B cell (primary cell): ENCODE measurements at regions not wholly inside any gene's neighbourhood (a gene's known extent, or its start where the extent isn't known, plus 50 kb on each side); places are given as distances from the start of the nearest gene placed in this dataset.

Source experiments
- ATAC-seq: fragments of 200-7000 bp; cut with Tn5 transposase; one replicate; pipeline ENCODE4 v1.10.0; 2021; ENCODE audit warnings: low read depth, mild to moderate bottlenecking, moderate number of reproducible peaks, moderate library complexity
- CTCF ChIA-PET: fragments of 350-600 bp; sonication (Branson Sonifier 250); formaldehyde crosslinking; loops from one replicate; lab custom pipeline; 2021; ENCODE audit warnings: antibody characterized with exemption, inconsistent platforms; lab: Charles Lee
- POLR2A ChIA-PET: fragments of 350-600 bp; sonication (Branson Sonifier 250); formaldehyde crosslinking; loops from one replicate; lab custom pipeline; 2021; ENCODE audit warnings: antibody characterized with exemption; lab: Charles Lee
- DNase-seq: peaks from one replicate; pipeline ENCODE4 v3.0.0; 2013
- H2AFZ ChIP-seq: 2 replicates; pipeline ENCODE4 v1.6.1; 2012; ENCODE audit warnings: mild to moderate bottlenecking, low read depth, low read length; ENCODE audit not compliant: insufficient read depth, poor library complexity, severe bottlenecking
- H3K27ac ChIP-seq, 2 donors: 1 replicate in 1 of 2; 2 replicates in 1 of 2; pipeline ENCODE4 v1.5.1; 2012 to 2013; ENCODE audit warnings: low read length in 2 of 2, mild to moderate bottlenecking in 2 of 2, moderate library complexity in 1 of 2
- H3K27me3 ChIP-seq, 4 experiments: fragments of 200-600 bp in 1 of 4; sonication (generic) in 1 of 4; replicated peaks in 1 of 4; 1 replicate in 2 of 4; 2 replicates in 2 of 4; pipeline versions ENCODE4 v1.6.1 to v1.7.0; 2013 to 2016; ENCODE audit warnings: low read length in 3 of 4, mild to moderate bottlenecking in 2 of 4, mixed read lengths in 1 of 4, moderate library complexity in 1 of 4; ENCODE audit not compliant: insufficient read depth in 4 of 4, control insufficient read depth in 3 of 4; ENCODE audit errors: control extremely low read depth in 1 of 4
- H3K36me3 ChIP-seq, 2 experiments: replicated peaks in 1 of 2; 1 replicate in 1 of 2; 2 replicates in 1 of 2; pipeline versions ENCODE4 v1.6.1 to v1.7.1; 2013; ENCODE audit warnings: low read length in 1 of 2; ENCODE audit not compliant: insufficient read depth in 2 of 2, control insufficient read depth in 1 of 2; ENCODE audit errors: control extremely low read depth in 1 of 2, extremely low read depth in 1 of 2
- H3K4me1 ChIP-seq, 2 donors: fragments of 200-600 bp in 1 of 2; sonication (generic) in 1 of 2; 1 replicate in 1 of 2; 2 replicates in 1 of 2; pipeline versions ENCODE4 v1.5.1 to v1.6.1; 2013 to 2017; ENCODE audit warnings: low read length in 2 of 2; ENCODE audit not compliant: control insufficient read depth in 2 of 2, insufficient read depth in 2 of 2
- H3K4me2 ChIP-seq: replicated peaks from 2 replicates; pipeline ENCODE3; 2012; ENCODE audit warnings: mild to moderate bottlenecking, low read depth, low read length; ENCODE audit not compliant: poor library complexity, severe bottlenecking
- H3K4me3 ChIP-seq, 5 experiments: fragments of 200-600 bp in 1 of 5; sonication (generic) in 1 of 5; 1 replicate in 3 of 5; 2 replicates in 2 of 5; pipeline versions ENCODE4 v1.5.1 to v1.7.0; 2011 to 2016; ENCODE audit warnings: low read length in 4 of 5, mild to moderate bottlenecking in 4 of 5, low read depth in 2 of 5, control low read depth in 1 of 5, moderate library complexity in 1 of 5; ENCODE audit not compliant: insufficient read depth in 1 of 5; ENCODE audit errors: control extremely low read depth in 1 of 5, extremely low read depth in 1 of 5
- H3K79me2 ChIP-seq: fragments of 200-600 bp; sonication (generic); one replicate; pipeline ENCODE4 v1.6.0; 2016; ENCODE audit warnings: low read length; ENCODE audit not compliant: control insufficient read depth, insufficient read depth
- H3K9ac ChIP-seq: fragments of 200-600 bp; sonication (generic); 2 replicates; pipeline ENCODE4 v1.6.1; 2017; ENCODE audit warnings: mild to moderate bottlenecking, low read length, moderate library complexity
- H3K9me3 ChIP-seq, 3 donors: one replicate each; pipeline versions ENCODE4 v1.6.1 to v1.7.1; 2013; ENCODE audit warnings: low read length in 2 of 3; ENCODE audit not compliant: control insufficient read depth in 2 of 3, insufficient read depth in 1 of 3; ENCODE audit errors: control extremely low read depth in 1 of 3
- H4K20me1 ChIP-seq: 2 replicates; pipeline ENCODE4 v1.6.0; 2012; ENCODE audit warnings: mild to moderate bottlenecking, low read length; ENCODE audit not compliant: insufficient read depth, control insufficient read depth, poor library complexity, severe bottlenecking
- H3K27ac Mint-ChIP-seq: one replicate; pipeline ENCODE4 v1.8.0; 2021; ENCODE audit warnings: mixed read lengths
- H3K27me3 Mint-ChIP-seq: one replicate; pipeline ENCODE4 v1.8.0; 2021; ENCODE audit warnings: mixed read lengths
- H3K4me1 Mint-ChIP-seq: one replicate; pipeline ENCODE4 v1.8.0; 2021; ENCODE audit warnings: mixed read lengths
- H3K4me3 Mint-ChIP-seq: one replicate; pipeline ENCODE4 v1.8.0; 2021; ENCODE audit warnings: mixed read lengths
- H3K9me3 Mint-ChIP-seq: one replicate; pipeline ENCODE4 v1.8.0; 2022; ENCODE audit warnings: mixed read lengths; ENCODE audit not compliant: insufficient read depth
- CTCF ChIP-seq: fragments of 200-600 bp; IDR thresholded peaks from one replicate; pipeline ENCODE4 v1.8.0; 2022; ENCODE audit warnings: antibody characterized with exemption, mild to moderate bottlenecking
- EZH2 ChIP-seq: IDR thresholded peaks from 2 replicates; pipeline ENCODE4 v1.6.1; 2012; ENCODE audit warnings: borderline replicate concordance, low read depth, mild to moderate bottlenecking, moderate library complexity, low read length; ENCODE audit not compliant: insufficient read depth, poor library complexity, severe bottlenecking
- WGBS: methylation state at CpG from one replicate; pipeline ENCODE4 v1.1.5; 2013; ENCODE audit warnings: missing lambda C conversion rate; ENCODE audit not compliant: insufficient coverage; 5-methylcytosine and 5-hydroxymethylcytosine counted together
- intact Hi-C: fragments of 100-400 bp; cut with micrococcal nuclease; formaldehyde crosslinking; loops from one replicate; pipeline ENCODE4 v1.10.0; 2022

- H3K27me3 ChIP-seq, result no peaks in the 10 kb centered on the region
- no peaks in the 10 kb centered on the region for H3K36me3 ChIP-seq
- no peak overlapping the region for H3K4me2 ChIP-seq
- ATAC-seq (no peak), DNase-seq (no peak)
- POLR2A ChIA-PET, result no interaction called here
- CTCF ChIA-PET, result no interaction called here
- no peak overlapping the region for H2AFZ ChIP-seq
- peaks cover 0 to 3% (median 0%) of the 10 kb centered on the region in 3 donors for H3K9me3 ChIP-seq
- peaks cover 8% of the 10 kb centered on the region for H3K9me3 Mint-ChIP-seq
- intact Hi-C loops, result no loop called here
- H3K4me1 Mint-ChIP-seq, result no peaks in the 10 kb centered on the region
- no peaks in the 10 kb centered on the region for H3K4me1 ChIP-seq
- H3K27ac ChIP-seq, result no peak overlapping the region
- H4K20me1 ChIP-seq, result no peaks in the 10 kb centered on the region
- H3K79me2 ChIP-seq, result no peaks in the 10 kb centered on the region
- no peak overlapping the region for H3K9ac ChIP-seq
- no peaks in the 10 kb centered on the region for H3K27me3 Mint-ChIP-seq
- H3K4me3 Mint-ChIP-seq, result no peak overlapping the region
- no peak for TF ChIP-seq CTCF
- no peak overlapping the region for H3K27ac Mint-ChIP-seq
- no peak overlapping the region for H3K4me3 ChIP-seq
- WGBS, result 80% methylated on average over 6 of the region's 8 CpGs
Observed at GRCh38 chr7:54187886-54188685, 354.1 kb upstream of the VSTM2A start.

DNA sequence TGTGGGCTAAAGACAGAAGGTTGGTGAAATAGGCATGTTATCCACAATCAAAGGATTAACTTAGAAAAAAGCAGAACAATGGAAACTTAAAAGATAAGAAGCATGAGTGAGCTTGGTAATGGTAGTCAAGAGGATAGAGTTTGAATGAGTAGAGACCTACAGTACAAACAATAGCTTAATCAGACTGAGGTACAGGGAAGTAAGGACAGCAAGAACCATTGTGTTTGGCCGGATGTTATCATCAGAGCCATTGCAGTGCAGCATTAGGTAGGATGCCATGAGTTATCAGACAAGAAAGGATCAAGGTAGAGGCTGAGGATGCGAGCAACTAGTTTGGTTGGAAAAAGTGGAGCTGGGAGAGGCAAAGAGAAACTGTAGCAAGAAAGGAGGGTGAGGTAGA is 353.3 kb upstream of the VSTM2A start:
- Mint-ChIP-seq H3K27me3 (no peaks in the 10 kb centered on the region), H3K4me1 (no peaks in the 10 kb centered on the region), H3K27ac (no peak overlapping the region), H3K4me3 (no peak overlapping the region), H3K9me3 (peaks cover 6% of the 10 kb centered on the region)
- Histone ChIP-seq H3K36me3 (no peaks in the 10 kb centered on the region), H3K27ac (no peak overlapping the region), H3K4me2 (no peak overlapping the region), H4K20me1 (no peaks in the 10 kb centered on the region), H3K79me2 (no peaks in the 10 kb centered on the region), H2AFZ (no peak overlapping the region), H3K4me1 (no peaks in the 10 kb centered on the region), H3K27me3 (no peaks in the 10 kb centered on the region), H3K9me3 (peaks cover 0 to 3% (median 0%) of the 10 kb centered on the region in 3 donors), H3K9ac (no peak overlapping the region), H3K4me3 (no peak overlapping the region)
- intact Hi-C loops, result no loop called here
- WGBS, result 81% methylated on average over 2 of the region's 2 CpGs
- DNase-seq (no peak), ATAC-seq (no peak)
- POLR2A ChIA-PET, result no interaction called here
- CTCF ChIA-PET, result no interaction called here
- no peak for TF ChIP-seq CTCF
- no peak for TF ChIP-seq EZH2
